Urinary bladder (tissue), 3 donors: ENCODE measurements at regions not wholly inside any gene's neighbourhood (a gene's known extent, or its start where the extent isn't known, plus 50 kb on each side); places are given as distances from the start of the nearest gene placed in this dataset.
"Not testable (repeated sequence)": the region's sequence is repeated elsewhere in the genome, so short reads cannot be mapped to it uniquely, and the experiment has no call there.

Source experiments
- DNase-seq: peaks from one replicate; pipeline ENCODE4 v3.0.0-alpha.2; 2015; ENCODE audit errors: extremely low spot score
- H3K27ac ChIP-seq: one replicate; pipeline ENCODE4 v1.5.1; 2013; ENCODE audit warnings: low read depth, mild to moderate bottlenecking, moderate library complexity
- H3K36me3 ChIP-seq: one replicate; pipeline ENCODE4 v1.6.1; 2013; ENCODE audit warnings: mild to moderate bottlenecking, moderate library complexity; ENCODE audit not compliant: insufficient read depth
- H3K4me1 ChIP-seq: one replicate; pipeline ENCODE4 v1.6.1; 2013; ENCODE audit warnings: mild to moderate bottlenecking, moderate library complexity; ENCODE audit not compliant: insufficient read depth
- H3K4me3 ChIP-seq: one replicate; pipeline ENCODE4 v1.5.1; 2013; ENCODE audit warnings: low read depth, low read length
- WGBS: extraction: QIAGEN DNeasy Blood & Tissue Kit; methylation state at CpG from one replicate; pipeline ENCODE4 v1.1.7; 2013; 5-methylcytosine and 5-hydroxymethylcytosine counted together
- donor health status: healthy with polysubstance abuse.
- donor health status: healthy.

- no peak overlapping the region for H3K27ac ChIP-seq
- no peak for DNase-seq
- no peaks in the 10 kb centered on the region for H3K4me1 ChIP-seq
- H3K4me3 ChIP-seq = no peak overlapping the region
- 65% methylated on average over 7 of the region's 7 CpGs for WGBS
- no peaks in the 10 kb centered on the region for H3K36me3 ChIP-seq
Observed at GRCh38 chr4:153905231-153905630, 116.3 kb upstream of the SFRP2 start.

DNA sequence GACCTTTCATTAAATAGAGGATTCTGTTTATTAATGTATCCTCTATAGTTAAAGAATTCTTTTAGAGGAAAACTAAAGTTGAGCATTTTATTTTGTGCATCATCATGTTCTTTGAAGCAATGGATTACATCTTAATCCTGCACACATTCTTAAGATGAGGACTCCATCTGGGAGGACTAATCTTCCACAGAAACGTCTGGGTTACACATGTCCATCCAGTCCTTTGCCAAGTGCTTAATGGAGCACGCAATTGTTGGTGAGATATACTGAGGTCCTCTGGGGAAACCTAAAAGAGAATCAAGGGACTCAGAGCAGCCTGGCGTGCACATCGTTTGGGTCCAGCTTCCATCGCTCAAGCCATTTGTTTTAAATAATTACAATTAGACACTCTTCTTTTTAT is 115.1 kb upstream of the SFRP2 start:
- Histone ChIP-seq H3K36me3 (no peaks in the 10 kb centered on the region), H3K4me3 (no peak overlapping the region), H3K27ac (no peak overlapping the region), H3K4me1 (no peaks in the 10 kb centered on the region)
- WGBS = 74% methylated on average over 5 of the region's 5 CpGs
- DNase-seq = no peak

- H3K4me3 ChIP-seq = no peak overlapping the region
- H3K36me3 ChIP-seq = no peaks in the 10 kb centered on the region
- H3K4me1 ChIP-seq = no peaks in the 10 kb centered on the region
- no peak for DNase-seq
- 76% methylated on average over 2 of the region's 2 CpGs for WGBS
- H3K27ac ChIP-seq = no peak overlapping the region
Observed at GRCh38 chr4:153901220-153901619, 112.3 kb upstream of the SFRP2 start.

DNA sequence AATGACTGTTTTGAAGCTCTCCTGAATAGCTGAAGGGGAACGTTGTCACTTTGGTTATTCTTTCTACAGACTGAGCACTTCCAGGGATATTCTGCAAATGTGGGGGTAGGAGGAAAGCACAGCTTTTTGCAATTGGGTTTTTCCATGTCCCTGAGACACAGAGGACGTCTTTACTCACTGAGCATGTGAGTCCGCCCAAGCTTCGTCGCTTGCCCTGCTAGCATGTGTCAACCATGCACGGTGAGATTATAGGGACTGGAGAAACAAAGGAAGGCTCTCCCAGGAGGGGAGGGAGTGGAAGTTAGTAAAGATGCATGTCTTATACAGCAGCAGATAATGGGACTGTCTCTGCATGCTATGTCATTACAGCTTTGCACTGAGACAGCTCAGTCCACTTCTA is 111.5 kb upstream of the SFRP2 start:
- Histone ChIP-seq H3K4me1 (no peaks in the 10 kb centered on the region), H3K36me3 (no peaks in the 10 kb centered on the region), H3K27ac (no peak overlapping the region), H3K4me3 (no peak overlapping the region)
- 77% methylated on average over 6 of the region's 6 CpGs for WGBS
- DNase-seq = no peak

DNA sequence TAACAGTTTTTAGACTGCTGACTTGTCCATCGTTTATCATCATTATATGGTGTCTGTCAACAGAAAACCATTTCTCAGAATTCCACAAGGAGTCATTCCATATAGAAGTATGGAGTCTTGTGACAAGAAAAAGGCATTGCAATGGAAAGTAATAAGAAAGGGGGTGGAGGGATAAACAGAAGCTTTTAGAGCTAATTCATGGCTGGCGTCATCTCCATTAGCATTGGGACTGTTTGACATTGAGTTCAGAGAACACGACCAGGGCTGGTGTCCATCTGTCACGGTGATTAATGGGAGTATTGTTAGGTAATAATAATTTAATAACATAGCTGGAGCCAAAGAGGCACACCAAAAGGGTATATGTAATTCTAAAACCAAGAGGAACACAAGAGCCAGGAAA is 101.9 kb upstream of the SFRP2 start:
- no peaks in the 10 kb centered on the region for H3K36me3 ChIP-seq
- no peak for DNase-seq
- 86% methylated on average over 4 of the region's 4 CpGs for WGBS
- H3K4me1 ChIP-seq = no peaks in the 10 kb centered on the region
- no peak overlapping the region for H3K4me3 ChIP-seq
- H3K27ac ChIP-seq = no peak overlapping the region

DNA sequence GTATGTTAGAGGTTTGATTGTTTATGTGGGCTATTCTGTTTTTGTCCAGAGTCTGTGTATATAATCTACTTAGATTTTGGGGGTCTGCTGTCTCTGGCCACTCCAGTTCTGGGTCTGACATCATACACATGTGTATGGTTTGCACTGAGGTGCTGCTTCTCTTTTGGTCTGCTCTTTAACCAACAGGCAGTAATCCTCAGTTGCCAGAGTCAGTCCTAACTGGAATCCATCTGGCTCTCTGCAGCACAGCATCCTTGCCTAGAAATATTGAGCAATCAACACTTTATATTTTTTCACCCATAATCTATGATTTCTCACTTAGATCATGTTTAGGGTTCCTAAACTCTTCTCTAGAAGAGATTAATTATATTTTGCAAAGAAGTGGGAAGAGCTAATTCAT is 98.3 kb upstream of the SFRP2 start:
- DNase-seq = no peak
- Histone ChIP-seq H3K27ac (no peak overlapping the region), H3K4me1 (no peaks in the 10 kb centered on the region), H3K4me3 (no peak overlapping the region), H3K36me3 (no peaks in the 10 kb centered on the region)

GRCh38 chr4:153884325-153884724 is 95.4 kb upstream of the SFRP2 start:
- Histone ChIP-seq H3K4me3 (no peak overlapping the region), H3K4me1 (no peaks in the 10 kb centered on the region), H3K27ac (no peak overlapping the region), H3K36me3 (no peaks in the 10 kb centered on the region)
- DNase-seq = no peak
- 95% methylated on average over 1 of the region's 1 CpG for WGBS

- H3K27ac ChIP-seq = no peak overlapping the region
- no peaks in the 10 kb centered on the region for H3K36me3 ChIP-seq
- no peaks in the 10 kb centered on the region for H3K4me1 ChIP-seq
- no peak overlapping the region for H3K4me3 ChIP-seq
- DNase-seq = no peak
- WGBS = 96% methylated on average over 2 of the region's 2 CpGs
Observed at GRCh38 chr4:153880983-153881382, 92.1 kb upstream of the SFRP2 start.

GRCh38 chr4:153877898-153878297 is 89.0 kb upstream of the SFRP2 start:
- Histone ChIP-seq H3K36me3 (no peaks in the 10 kb centered on the region), H3K27ac (no peak overlapping the region), H3K4me1 (no peaks in the 10 kb centered on the region), H3K4me3 (no peak overlapping the region)
- DNase-seq = no peak

DNA sequence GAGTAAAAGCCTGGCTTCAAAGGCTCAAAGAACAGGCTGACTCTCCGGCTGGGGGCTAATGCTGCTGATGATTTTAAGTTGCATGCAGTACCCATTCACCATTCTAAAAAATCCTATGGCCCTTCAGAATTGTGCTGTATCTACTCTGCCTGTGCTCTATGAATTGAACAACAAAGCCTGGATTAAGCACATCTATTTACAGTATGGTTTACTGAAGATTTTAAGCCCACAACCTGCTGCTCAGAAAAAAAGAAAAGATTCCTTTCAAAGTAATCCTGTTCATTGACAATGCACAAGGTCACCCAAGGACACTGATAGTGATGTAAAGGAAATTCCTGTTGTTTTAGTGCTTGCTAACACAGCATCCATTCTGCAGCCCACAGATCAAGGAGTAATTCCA is 84.9 kb upstream of the SFRP2 start:
- WGBS = 95% methylated on average over 1 of the region's 1 CpG
- Histone ChIP-seq H3K4me1 (no peaks in the 10 kb centered on the region), H3K27ac (no peak overlapping the region), H3K4me3 (no peak overlapping the region), H3K36me3 (no peaks in the 10 kb centered on the region)
- no peak for DNase-seq

- not testable (repeated sequence) for H3K36me3 ChIP-seq, H3K4me3 ChIP-seq, H3K4me1 ChIP-seq, DNase-seq, H3K27ac ChIP-seq
- 96% methylated on average over 1 of the region's 1 CpG for WGBS
Observed at GRCh38 chr4:153866766-153867165, 77.9 kb upstream of the SFRP2 start.

DNA sequence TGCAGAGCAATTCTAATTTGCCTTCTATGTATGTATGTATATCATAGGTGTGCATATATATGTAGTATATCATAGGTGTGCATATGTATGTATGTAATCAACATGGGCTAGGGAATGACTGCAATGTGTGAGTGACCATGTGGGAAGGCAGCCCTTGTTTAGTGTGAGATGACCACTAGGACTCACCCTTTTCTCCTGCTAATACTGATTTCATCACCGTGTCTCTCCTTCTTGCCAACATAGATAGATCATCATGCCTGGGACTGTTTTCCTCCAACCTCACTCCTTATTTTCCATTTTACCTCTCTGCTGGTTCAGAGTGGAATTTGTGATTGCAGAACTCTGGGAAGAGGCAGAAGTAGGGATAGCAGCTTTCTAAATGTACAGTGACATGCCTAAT is 63.6 kb upstream of the SFRP2 start:
- whole genome bisulfite sequencing = 94% methylated on average over 1 of the region's 1 CpG
- H3K4me3 ChIP-seq = no peak overlapping the region
- no peak for DNase-seq
- H3K36me3 ChIP-seq = no peaks in the 10 kb centered on the region
- no peaks in the 10 kb centered on the region for H3K4me1 ChIP-seq
- no peak overlapping the region for H3K27ac ChIP-seq

DNA sequence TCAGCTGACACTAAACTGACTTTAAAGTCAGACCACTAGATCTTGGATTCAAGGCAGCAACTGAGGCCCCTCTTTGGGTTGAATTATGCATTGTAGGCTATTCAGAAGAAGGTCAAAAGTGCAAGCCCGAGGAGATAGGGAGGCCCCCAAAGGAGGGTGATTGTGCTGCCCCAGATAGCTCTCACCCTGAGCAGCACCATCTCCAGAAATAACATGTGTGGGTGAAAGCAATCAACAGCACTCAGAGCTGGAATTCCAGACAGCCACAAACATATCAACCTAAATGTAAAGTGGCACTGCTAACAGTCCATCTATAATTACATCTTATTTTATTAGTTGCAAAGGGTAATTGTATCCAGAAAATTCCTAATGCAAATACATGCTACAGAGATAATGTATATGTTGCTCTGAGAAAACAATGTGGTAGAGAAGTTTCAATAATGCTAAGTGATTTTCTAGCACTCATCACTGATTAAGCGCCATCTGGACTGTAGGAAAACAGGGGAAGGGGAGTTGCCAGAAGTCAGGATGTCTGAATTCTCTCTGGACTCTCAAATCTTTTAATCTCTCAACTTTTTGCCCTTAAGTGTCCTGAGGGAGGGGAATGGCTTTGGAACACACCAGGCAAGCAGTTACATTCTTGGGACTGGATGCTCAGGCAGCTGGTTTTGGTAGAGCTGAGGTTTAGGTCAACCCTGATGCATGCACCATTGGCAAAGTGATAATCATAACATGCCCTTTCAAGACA is 61.8 kb upstream of the SFRP2 start:
- no peak overlapping the region for H3K4me3 ChIP-seq

GRCh38 chr4:153844144-153844543 is 55.3 kb upstream of the SFRP2 start:
- WGBS = 62% methylated on average over 3 of the region's 3 CpGs
- Histone ChIP-seq H3K36me3 (no peaks in the 10 kb centered on the region), H3K4me3 (no peak overlapping the region), H3K27ac (no peak overlapping the region), H3K4me1 (no peaks in the 10 kb centered on the region)
- DNase-seq = no peak

More for the DNA sequence above, 61.8 kb upstream of the SFRP2 start:
- 45% methylated on average over 2 of the region's 2 CpGs for WGBS
- Histone ChIP-seq H3K27ac (no peak overlapping the region), H3K4me1 (no peaks in the 10 kb centered on the region), H3K36me3 (no peaks in the 10 kb centered on the region)
- no peak for DNase-seq
